ENCODE measurements at regions not wholly inside any gene's neighbourhood (a gene's known extent, or its start where the extent isn't known, plus 50 kb on each side); places are given as distances from the start of the nearest gene placed in this dataset.

DNA sequence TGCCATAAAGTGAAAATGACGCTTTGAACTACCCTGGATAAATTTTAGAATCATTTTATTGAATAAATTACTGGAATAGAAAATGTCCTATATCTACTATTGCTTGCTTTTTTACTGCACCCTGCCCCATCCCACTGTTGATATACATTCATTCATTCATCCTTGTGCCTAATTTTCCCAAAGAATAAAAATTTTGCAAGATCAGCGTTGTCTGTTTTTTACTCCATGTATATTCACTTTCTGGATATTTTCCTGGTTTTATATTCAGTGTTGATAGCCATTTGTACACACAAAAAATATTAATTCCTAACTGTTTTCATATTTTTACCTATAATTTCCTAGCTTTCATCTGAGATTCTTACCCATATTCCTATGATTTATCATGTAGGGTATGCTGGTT lies 262.9 kb upstream of the MAGI2 start:
- no peak for TF ChIP-seq EZH2 (IDR thresholded peaks at IDR 0.05; ENCODE audit: low read length, unreplicated experiment)
- TF ChIP-seq, protein P1, sequence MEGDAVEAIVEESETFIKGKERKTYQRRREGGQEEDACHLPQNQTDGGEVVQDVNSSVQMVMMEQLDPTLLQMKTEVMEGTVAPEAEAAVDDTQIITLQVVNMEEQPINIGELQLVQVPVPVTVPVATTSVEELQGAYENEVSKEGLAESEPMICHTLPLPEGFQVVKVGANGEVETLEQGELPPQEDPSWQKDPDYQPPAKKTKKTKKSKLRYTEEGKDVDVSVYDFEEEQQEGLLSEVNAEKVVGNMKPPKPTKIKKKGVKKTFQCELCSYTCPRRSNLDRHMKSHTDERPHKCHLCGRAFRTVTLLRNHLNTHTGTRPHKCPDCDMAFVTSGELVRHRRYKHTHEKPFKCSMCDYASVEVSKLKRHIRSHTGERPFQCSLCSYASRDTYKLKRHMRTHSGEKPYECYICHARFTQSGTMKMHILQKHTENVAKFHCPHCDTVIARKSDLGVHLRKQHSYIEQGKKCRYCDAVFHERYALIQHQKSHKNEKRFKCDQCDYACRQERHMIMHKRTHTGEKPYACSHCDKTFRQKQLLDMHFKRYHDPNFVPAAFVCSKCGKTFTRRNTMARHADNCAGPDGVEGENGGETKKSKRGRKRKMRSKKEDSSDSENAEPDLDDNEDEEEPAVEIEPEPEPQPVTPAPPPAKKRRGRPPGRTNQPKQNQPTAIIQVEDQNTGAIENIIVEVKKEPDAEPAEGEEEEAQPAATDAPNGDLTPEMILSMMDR (conservative IDR thresholded peaks at IDR 0.05; ENCODE audit: low read depth, low read length) = no peak

Measured in PC-3 (cell line).